ENCODE measurements at regions not wholly inside any gene's neighbourhood (a gene's known extent, or its start where the extent isn't known, plus 50 kb on each side); places are given as distances from the start of the nearest gene placed in this dataset.

DNA sequence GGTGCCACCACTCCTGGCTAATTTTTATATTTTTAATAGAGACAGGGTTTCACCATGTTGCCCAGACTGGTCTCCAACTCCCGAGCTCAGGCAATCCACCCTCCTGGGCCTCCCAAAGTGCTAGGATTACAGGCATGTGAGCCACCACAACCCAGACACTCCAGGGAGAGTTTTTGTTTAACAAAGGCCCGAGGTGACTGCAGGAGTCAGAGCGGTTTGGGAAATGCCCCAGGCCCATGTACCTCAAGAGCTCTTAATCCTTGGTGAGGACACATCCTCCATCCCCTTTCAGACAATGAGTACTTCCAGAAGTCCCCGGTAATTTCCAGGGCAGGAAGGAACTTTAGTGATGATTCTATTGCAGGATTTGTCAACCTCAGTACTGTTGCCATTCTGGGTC, 176.0 kb downstream of the ESRRB start:
- ChIA-PET CTCF (interaction anchor here (1.0 kb wide), 1 partner anchor 164 kb away, joined by 3 read pairs; no protein-coding TSS in a partner anchor), POLR2A (no interaction called here)
- TF ChIP-seq SALL2 (tag by site-specific recombination; IDR thresholded peaks at IDR 0.05; ENCODE audit: borderline replicate concordance) (no peak), ZNF404 (tag by site-specific recombination; IDR thresholded peaks at IDR 0.05) (no peak), ZNF544 (tag by site-specific recombination; IDR thresholded peaks at IDR 0.05) (no peak), ZNF223 (tag by site-specific recombination; IDR thresholded peaks at IDR 0.05) (no peak), ZNF239 (tag by site-specific recombination; IDR thresholded peaks at IDR 0.05) (no peak), FEZF1 (tag by site-specific recombination; IDR thresholded peaks at IDR 0.05) (no peak), MYNN (tag by site-specific recombination; IDR thresholded peaks at IDR 0.05; ENCODE audit: borderline replicate concordance) (no peak), ZNF362 (tag by site-specific recombination; IDR thresholded peaks at IDR 0.05) (no peak), ZNF157 (tag by site-specific recombination; IDR thresholded peaks at IDR 0.05) (no peak), ZNF311 (tag by site-specific recombination; IDR thresholded peaks at IDR 0.05; ENCODE audit: borderline replicate concordance) (no peak), HIC1 (tag by site-specific recombination; IDR thresholded peaks at IDR 0.05) (no peak), ZNF776 (tag by site-specific recombination; IDR thresholded peaks at IDR 0.05; ENCODE audit: borderline replicate concordance) (no peak), GLI2 (tag by site-specific recombination; IDR thresholded peaks at IDR 0.05; ENCODE audit: borderline replicate concordance, low read depth) (no peak)
- Histone ChIP-seq H3K4me3 (ENCODE audit: low read depth, low read length) (no peak overlapping the region), H3K4me1 (ENCODE audit: control insufficient read depth, insufficient read depth, low read length) (no peaks in the 10 kb centered on the region), H3K9me3 (ENCODE audit: control insufficient read depth, insufficient read depth, low read depth, low read length) (no peaks in the 10 kb centered on the region), H3K36me3 (ENCODE audit: control insufficient read depth in 2 of 2, insufficient read depth in 1 of 2, low read length in 2 of 2) (no peaks in the 10 kb centered on the region; a peak in 1 of 3 replicates), H3K27ac (ENCODE audit: extremely low read depth, low read depth, low read length) (no peak overlapping the region)

- POLR2A ChIA-PET, result no interaction called here
- H3K4me3 ChIP-seq (ENCODE audit: low read depth, low read length), result no peak overlapping the region
- CTCF ChIA-PET, result interaction anchor here (0.6 to 1.2 kb wide), 6 partner anchors 11 to 109 kb away, joined by 3 to 6 read pairs (median 3); no protein-coding TSS in a partner anchor
- no peaks in the 10 kb centered on the region for H3K36me3 ChIP-seq (ENCODE audit: control insufficient read depth in 2 of 2, insufficient read depth in 1 of 2, low read length in 2 of 2)
- no peak overlapping the region for H3K27ac ChIP-seq (ENCODE audit: extremely low read depth, low read depth, low read length)
- H3K4me1 ChIP-seq (ENCODE audit: control insufficient read depth, insufficient read depth, low read length), result no peaks in the 10 kb centered on the region
- no peaks in the 10 kb centered on the region for H3K9me3 ChIP-seq (ENCODE audit: control insufficient read depth, insufficient read depth, low read depth, low read length)
- TF ChIP-seq ZNF837 (tag by site-specific recombination; IDR thresholded peaks at IDR 0.05), result no peak
- peak; percentile 97 for TF ChIP-seq ZNF596 (tag by site-specific recombination; IDR thresholded peaks at IDR 0.05)
- TF ChIP-seq, protein P1, sequence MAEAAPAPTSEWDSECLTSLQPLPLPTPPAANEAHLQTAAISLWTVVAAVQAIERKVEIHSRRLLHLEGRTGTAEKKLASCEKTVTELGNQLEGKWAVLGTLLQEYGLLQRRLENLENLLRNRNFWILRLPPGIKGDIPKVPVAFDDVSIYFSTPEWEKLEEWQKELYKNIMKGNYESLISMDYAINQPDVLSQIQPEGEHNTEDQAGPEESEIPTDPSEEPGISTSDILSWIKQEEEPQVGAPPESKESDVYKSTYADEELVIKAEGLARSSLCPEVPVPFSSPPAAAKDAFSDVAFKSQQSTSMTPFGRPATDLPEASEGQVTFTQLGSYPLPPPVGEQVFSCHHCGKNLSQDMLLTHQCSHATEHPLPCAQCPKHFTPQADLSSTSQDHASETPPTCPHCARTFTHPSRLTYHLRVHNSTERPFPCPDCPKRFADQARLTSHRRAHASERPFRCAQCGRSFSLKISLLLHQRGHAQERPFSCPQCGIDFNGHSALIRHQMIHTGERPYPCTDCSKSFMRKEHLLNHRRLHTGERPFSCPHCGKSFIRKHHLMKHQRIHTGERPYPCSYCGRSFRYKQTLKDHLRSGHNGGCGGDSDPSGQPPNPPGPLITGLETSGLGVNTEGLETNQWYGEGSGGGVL (tag by site-specific recombination; IDR thresholded peaks at IDR 0.05), result 0 out of 2 replicates have a peak, but pooled peaks have one; percentile 21
- peak; percentile 66 for TF ChIP-seq ZNF558 (tag by site-specific recombination; IDR thresholded peaks at IDR 0.05)
Measured at GRCh38 chr14:76564471-76565422, 188.8 kb downstream of the ESRRB start.
